GM19025 (cell line): ENCODE measurements at regions not wholly inside any gene's neighbourhood (a gene's known extent, or its start where the extent isn't known, plus 50 kb on each side); places are given as distances from the start of the nearest gene placed in this dataset.

Experiments used
- ATAC-seq: cut with Tn5 transposase; IDR thresholded peaks from one replicate; pipeline ENCODE4 v1.9.1; 2021; ENCODE audit warnings: mild to moderate bottlenecking, low read depth, moderate library complexity; ENCODE audit not compliant: unreplicated experiment

GRCh38 chr1:55286856-55287602 lies 71.9 kb upstream of the USP24 start:
- no peak for ATAC-seq

- ATAC-seq, result no peak
Measured at GRCh38 chr1:55285834-55286233, 70.7 kb upstream of the USP24 start.

GRCh38 chr1:55284856-55285255 lies 69.7 kb upstream of the USP24 start:
- no peak for ATAC-seq

- no peak for ATAC-seq
Measured at GRCh38 chr1:55282058-55282457, 66.9 kb upstream of the USP24 start.

GRCh38 chr1:55280731-55281130 lies 65.6 kb upstream of the USP24 start:
- ATAC-seq, result no peak

- ATAC-seq, result no peak
Measured at GRCh38 chr1:55279627-55280026, 64.5 kb upstream of the USP24 start.

- ATAC-seq, result no peak
Measured at GRCh38 chr1:55278378-55278777, 63.2 kb upstream of the USP24 start.

- ATAC-seq, result no peak
Measured at GRCh38 chr1:55277377-55278130, 62.4 kb upstream of the USP24 start.

GRCh38 chr1:55276671-55277376 lies 61.7 kb upstream of the USP24 start:
- no peak for ATAC-seq

- ATAC-seq, result no peak
Measured at GRCh38 chr1:55275941-55276341, 60.8 kb upstream of the USP24 start.

- ATAC-seq, result no peak
Measured at GRCh38 chr1:55275151-55275748, 60.1 kb upstream of the USP24 start.

- no peak for ATAC-seq
Measured at GRCh38 chr1:55272994-55273393, 57.8 kb upstream of the USP24 start.
